IMR-90 (cell line): ENCODE measurements at regions not wholly inside any gene's neighbourhood (a gene's known extent, or its start where the extent isn't known, plus 50 kb on each side); places are given as distances from the start of the nearest gene placed in this dataset.

Experiments
- ATAC-seq: fragments of 200-7000 bp; cut with Tn5 transposase; 2 replicates; pipeline ENCODE4 v1.9.1; 2020; ENCODE audit warnings: low read depth, mild to moderate bottlenecking, moderate library complexity
- BruUV-seq: library from RNA; stranded (reverse); fragments of 400-500 nt; replicated peaks from 2 replicates; lab custom pipeline; 2021; lab: Mats Ljungman, UMichigan
- CTCF ChIA-PET: fragments of 300-600 bp; formaldehyde crosslinking; extraction: SDS; loops from one replicate; lab custom pipeline; 2021; ENCODE audit warnings: antibody characterized with exemption; lab: Yijun Ruan, JAX
- POLR2A ChIA-PET: fragments of 300-600 bp; sonication (Branson Sonifier 250); formaldehyde crosslinking; loops from one replicate; lab custom pipeline; 2022; ENCODE audit warnings: antibody characterized with exemption; ENCODE audit not compliant: unreplicated experiment; lab: Charles Lee
- DNase-seq: peaks from one replicate; pipeline ENCODE4 v3.0.0; 2013
- H2AFZ ChIP-seq: replicated peaks from 2 replicates; pipeline ENCODE3; 2013; ENCODE audit warnings: low read length, mild to moderate bottlenecking; ENCODE audit not compliant: poor library complexity
- H2AK5ac ChIP-seq: 2 replicates; pipeline ENCODE4 v1.6.1; 2013; ENCODE audit warnings: low read depth, low read length, inconsistent platforms
- H2AK9ac ChIP-seq: replicated peaks from 2 replicates; pipeline ENCODE3; 2013; ENCODE audit warnings: mild to moderate bottlenecking, low read depth, low read length, moderate library complexity; ENCODE audit not compliant: poor library complexity
- H2BK120ac ChIP-seq: 2 replicates; pipeline ENCODE4 v1.6.1; 2013; ENCODE audit warnings: low read depth, low read length, inconsistent platforms
- H2BK15ac ChIP-seq: 3 replicates; pipeline ENCODE4 v1.6.1; 2013; ENCODE audit warnings: low read depth, low read length, inconsistent platforms
- H2BK20ac ChIP-seq: 2 replicates; pipeline ENCODE4 v1.6.1; 2013; ENCODE audit warnings: low read depth, mild to moderate bottlenecking, inconsistent platforms, low read length, moderate library complexity
- H2BK5ac ChIP-seq: 2 replicates; pipeline ENCODE4 v1.6.1; 2013; ENCODE audit warnings: mild to moderate bottlenecking, low read depth, low read length, inconsistent platforms; ENCODE audit not compliant: poor library complexity, severe bottlenecking
- H3K14ac ChIP-seq: replicated peaks from 2 replicates; pipeline ENCODE4 v1.6.1; 2013; ENCODE audit warnings: low read depth, low read length, inconsistent platforms
- H3K18ac ChIP-seq: 2 replicates; pipeline ENCODE4 v1.6.1; 2013; ENCODE audit warnings: low read depth, low read length, control low read depth
- H3K23ac ChIP-seq: 2 replicates; pipeline ENCODE4 v1.6.1; 2013; ENCODE audit warnings: low read depth, low read length, inconsistent platforms
- H3K27ac ChIP-seq: 2 replicates; pipeline ENCODE4 v1.5.1; 2013; ENCODE audit warnings: mild to moderate bottlenecking, control low read depth, low read length; ENCODE audit not compliant: insufficient read depth
- H3K27me3 ChIP-seq: 2 replicates; pipeline ENCODE4 v1.6.1; 2013; ENCODE audit warnings: low read length; ENCODE audit not compliant: control insufficient read depth, insufficient read depth
- H3K36me3 ChIP-seq: 2 replicates; pipeline ENCODE4 v1.6.1; 2013; ENCODE audit warnings: low read length, mixed read lengths; ENCODE audit not compliant: control insufficient read depth, insufficient read depth
- H3K4ac ChIP-seq: 2 replicates; pipeline ENCODE4 v1.6.1; 2013; ENCODE audit warnings: low read depth, low read length, inconsistent platforms
- H3K4me1 ChIP-seq: 2 replicates; pipeline ENCODE4 v1.6.1; 2013; ENCODE audit warnings: low read length, mixed read lengths; ENCODE audit not compliant: control insufficient read depth, insufficient read depth
- H3K4me2 ChIP-seq: 2 replicates; pipeline ENCODE4 v1.6.1; 2013; ENCODE audit warnings: low read depth, mild to moderate bottlenecking, control low read depth, low read length, moderate library complexity
- H3K4me3 ChIP-seq: 2 replicates; pipeline ENCODE4 v1.5.1; 2013; ENCODE audit warnings: low read depth, mild to moderate bottlenecking, control low read depth, low read length, moderate library complexity; ENCODE audit not compliant: insufficient read depth
- H3K56ac ChIP-seq: 2 replicates; pipeline ENCODE4 v1.6.1; 2013; ENCODE audit warnings: low read length, inconsistent platforms; ENCODE audit not compliant: insufficient read depth; ENCODE audit errors: extremely low read depth
- H3K79me1 ChIP-seq, 2 experiments: 2 replicates each; pipeline ENCODE4 v1.6.1; 2013; ENCODE audit warnings: low read length in 2 of 2, inconsistent platforms in 1 of 2, low read depth in 1 of 2
- H3K9ac ChIP-seq: 2 replicates; pipeline ENCODE4 v1.6.1; 2013; ENCODE audit warnings: low read depth, low read length, control low read depth
- H3K9me1 ChIP-seq: 2 replicates; pipeline ENCODE4 v1.6.1; 2013; ENCODE audit warnings: low read length, inconsistent platforms; ENCODE audit not compliant: insufficient read depth
- H3K9me3 ChIP-seq: 2 replicates; pipeline ENCODE4 v1.6.1; 2013; ENCODE audit warnings: low read length; ENCODE audit not compliant: control insufficient read depth, insufficient read depth
- H4K20me1 ChIP-seq: 2 replicates; pipeline ENCODE4 v1.6.1; 2013; ENCODE audit warnings: low read length, inconsistent platforms; ENCODE audit not compliant: insufficient read depth
- H4K5ac ChIP-seq: 2 replicates; pipeline ENCODE4 v1.6.1; 2013; ENCODE audit warnings: mild to moderate bottlenecking, low read depth, low read length, control low read depth
- H4K8ac ChIP-seq, 2 experiments: 2 replicates each; pipeline ENCODE4 v1.6.1; 2013; ENCODE audit warnings: low read depth in 2 of 2, low read length in 2 of 2, control low read depth in 1 of 2, inconsistent platforms in 1 of 2
- H4K91ac ChIP-seq: 2 replicates; pipeline ENCODE4 v1.6.1; 2013; ENCODE audit warnings: low read depth, low read length, inconsistent platforms; ENCODE audit not compliant: insufficient read depth
- BHLHE40 ChIP-seq: fragments of 150-350 bp; IDR thresholded peaks from 2 replicates; pipeline ENCODE4 v1.6.1; 2016; ENCODE audit warnings: mild to moderate bottlenecking, low read depth, low read length
- CEBPB ChIP-seq: IDR thresholded peaks from 2 replicates; pipeline ENCODE4 v1.6.1; 2012; ENCODE audit warnings: low read depth, low read length, improper control_type of control experiment
- CHD1 ChIP-seq: IDR thresholded peaks from 2 replicates; pipeline ENCODE4 v1.6.1; 2012; ENCODE audit warnings: low read depth, low read length, improper control_type of control experiment
- MAZ ChIP-seq: IDR thresholded peaks from 2 replicates; pipeline ENCODE4 v1.6.1; 2012; ENCODE audit warnings: low read depth, mild to moderate bottlenecking, low read length, improper control_type of control experiment, moderate library complexity, borderline replicate concordance
- POLR2A ChIP-seq: IDR thresholded peaks from 2 replicates; pipeline ENCODE4 v1.6.1; 2012; ENCODE audit warnings: mild to moderate bottlenecking, low read depth, low read length
- RCOR1 ChIP-seq: IDR thresholded peaks from 2 replicates; pipeline ENCODE4 v1.6.1; 2012; ENCODE audit warnings: mild to moderate bottlenecking, low read length, improper control_type of control experiment; ENCODE audit not compliant: insufficient replicate concordance
- RFX5 ChIP-seq: IDR thresholded peaks from 2 replicates; pipeline ENCODE4 v1.8.0; 2012; ENCODE audit warnings: low read depth, mild to moderate bottlenecking, low read length, moderate library complexity
- USF2 ChIP-seq: fragments of 150-350 bp; IDR thresholded peaks from 2 replicates; pipeline ENCODE4 v1.6.1; 2017; ENCODE audit warnings: mild to moderate bottlenecking, antibody characterized with exemption, low read length, low read depth
- WGBS, 2 experiments: methylation state at CpG; one replicate each; pipeline versions ENCODE4 v1.1.5 to v1.1.7; 2013; ENCODE audit warnings: missing lambda C conversion rate in 2 of 2; ENCODE audit not compliant: insufficient read length in 1 of 2; ENCODE audit errors: extremely low coverage in 2 of 2; 5-methylcytosine and 5-hydroxymethylcytosine counted together
- dilution Hi-C: fragments of 300-500 bp; cut with HindIII; formaldehyde crosslinking; loops from one replicate; pipeline ENCODE4 v1.14.3; 2018; ENCODE audit warnings: low sequenced_read_pairs; ENCODE audit not compliant: unreplicated experiment
- in situ Hi-C: fragments of 300-500 bp; cut with MboI; formaldehyde crosslinking; loops from 3 replicates; pipeline ENCODE4 v1.14.3; 2019; ENCODE audit warnings: low sequenced_read_pairs, inconsistent platforms, mixed read lengths
- intact Hi-C: fragments of 100-400 bp; cut with micrococcal nuclease; formaldehyde crosslinking; loops from 2 replicates; pipeline ENCODE4 v1.10.0; 2022

- no peak overlapping the region for H2AK9ac ChIP-seq
- no peak overlapping the region for H2BK120ac ChIP-seq
- no peak overlapping the region for H4K5ac ChIP-seq
- no peak overlapping the region for H4K8ac ChIP-seq
- dilution Hi-C loops (no loop called here), intact Hi-C loops (no loop called here), in situ Hi-C loops (no loop called here)
- POLR2A ChIA-PET = no interaction called here
- ATAC-seq = no peak
- no peak overlapping the region for H3K4ac ChIP-seq
- TF ChIP-seq BHLHE40 = no peak
- no peak for TF ChIP-seq CHD1
- no peak for TF ChIP-seq CEBPB
- TF ChIP-seq USF2 = no peak
- TF ChIP-seq MAZ = no peak
- TF ChIP-seq RCOR1 = no peak
- TF ChIP-seq RFX5 = no peak
- TF ChIP-seq POLR2A = no peak
- H3K9me3 ChIP-seq = no peaks in the 10 kb centered on the region
- H3K56ac ChIP-seq = no peak overlapping the region
- no peak overlapping the region for H3K14ac ChIP-seq
- H3K36me3 ChIP-seq = no peaks in the 10 kb centered on the region
- peak; percentile 23 for DNase-seq
- H3K23ac ChIP-seq = no peak overlapping the region
- H2BK15ac ChIP-seq = no peak overlapping the region
- no peak overlapping the region for H2AFZ ChIP-seq
- H3K27ac ChIP-seq = no peak overlapping the region
- H2BK20ac ChIP-seq = no peak overlapping the region
- H2BK5ac ChIP-seq = no peak overlapping the region
- H3K4me1 ChIP-seq = no peaks in the 10 kb centered on the region
- CTCF ChIA-PET = no interaction called here
- no peak overlapping the region for H3K9ac ChIP-seq
- H2AK5ac ChIP-seq = no peak overlapping the region
- no peaks in the 10 kb centered on the region for H3K79me1 ChIP-seq
- H3K4me3 ChIP-seq = no peak overlapping the region
- no peak overlapping the region for H4K91ac ChIP-seq
- H3K27me3 ChIP-seq = peaks cover 27% of the 10 kb centered on the region
- no peaks in the 10 kb centered on the region for H4K20me1 ChIP-seq
- no peaks in the 10 kb centered on the region for H3K9me1 ChIP-seq
- WGBS, 2 experiments = 83% methylated on average over 2 of the region's 6 CpGs; no CpG with 5 or more reads in 1 of the 2 experiments
- H3K18ac ChIP-seq = no peak overlapping the region
- H3K4me2 ChIP-seq = no peak overlapping the region
- BruUV-seq = no TSS peak
Observed at GRCh38 chr10:44510379-44511115, 125.7 kb upstream of the CXCL12 start.
